HG02763 (cell line): ENCODE measurements at regions not wholly inside any gene's neighbourhood (a gene's known extent, or its start where the extent isn't known, plus 50 kb on each side); places are given as distances from the start of the nearest gene placed in this dataset.

Experiments used
- ATAC-seq: cut with Tn5 transposase; IDR thresholded peaks from one replicate; pipeline ENCODE4 v1.9.1; 2021; ENCODE audit warnings: mild to moderate bottlenecking, moderate library complexity; ENCODE audit not compliant: unreplicated experiment

GRCh38 chr20:40591536-40591935, 97.5 kb downstream of the MAFB start:
- ATAC-seq: no peak

- no peak for ATAC-seq
These were observed 97.9 kb downstream of the MAFB start for GRCh38 chr20:40591119-40591518.

GRCh38 chr20:40589581-40589980, 99.5 kb downstream of the MAFB start:
- no peak for ATAC-seq

- ATAC-seq: no peak
These were observed 100.1 kb downstream of the MAFB start for GRCh38 chr20:40588891-40589290.

- no peak for ATAC-seq
These were observed 102.0 kb downstream of the MAFB start for GRCh38 chr20:40587038-40587437.

- no peak for ATAC-seq
These were observed 104.8 kb downstream of the MAFB start for GRCh38 chr20:40584130-40584809.

GRCh38 chr20:40583636-40584035, 105.4 kb downstream of the MAFB start:
- no peak for ATAC-seq

GRCh38 chr20:40583205-40583604, 105.8 kb downstream of the MAFB start:
- ATAC-seq: no peak

GRCh38 chr20:40582531-40582930, 106.5 kb downstream of the MAFB start:
- no peak for ATAC-seq

- no peak for ATAC-seq
These were observed 109.3 kb downstream of the MAFB start for GRCh38 chr20:40579701-40580100.

GRCh38 chr20:40578961-40579360, 110.1 kb downstream of the MAFB start:
- ATAC-seq: no peak

- no peak for ATAC-seq
These were observed 113.2 kb downstream of the MAFB start for GRCh38 chr20:40575851-40576250.

GRCh38 chr20:40572251-40572650, 116.8 kb downstream of the MAFB start:
- no peak for ATAC-seq

GRCh38 chr20:40571639-40572038, 117.4 kb downstream of the MAFB start:
- no peak for ATAC-seq

GRCh38 chr20:40568200-40568599, 120.8 kb downstream of the MAFB start:
- ATAC-seq: no peak

- no peak for ATAC-seq
These were observed 123.4 kb downstream of the MAFB start for GRCh38 chr20:40565682-40566040.

- no peak for ATAC-seq
These were observed 123.9 kb downstream of the MAFB start for GRCh38 chr20:40565001-40565681.

GRCh38 chr20:40563296-40563950, 125.6 kb downstream of the MAFB start:
- no peak for ATAC-seq

GRCh38 chr20:40562031-40562430, 127.0 kb downstream of the MAFB start:
- no peak for ATAC-seq

GRCh38 chr20:40561187-40561586, 127.8 kb downstream of the MAFB start:
- ATAC-seq: no peak

GRCh38 chr20:40558212-40558611, 130.8 kb downstream of the MAFB start:
- ATAC-seq: no peak

GRCh38 chr20:40551125-40551530, 137.9 kb downstream of the MAFB start:
- ATAC-seq: no peak
